Loucy (cell line): ENCODE measurements at regions not wholly inside any gene's neighbourhood (a gene's known extent, or its start where the extent isn't known, plus 50 kb on each side); places are given as distances from the start of the nearest gene placed in this dataset.

Experiments
- H2AFZ ChIP-seq: fragments of 200-600 bp; sonication (generic); 2 replicates; pipeline ENCODE4 v1.6.0; 2016; ENCODE audit warnings: antibody characterized with exemption, mild to moderate bottlenecking, low read length, moderate library complexity
- H3F3A ChIP-seq: fragments of 200-600 bp; 2 replicates; pipeline ENCODE4 v1.6.0; 2016; ENCODE audit warnings: antibody characterized with exemption, low read depth, mild to moderate bottlenecking
- H3K27me3 ChIP-seq: fragments of 200-600 bp; sonication (generic); 2 replicates; pipeline ENCODE4 v1.6.1; 2014; ENCODE audit warnings: low read length, mild to moderate bottlenecking; ENCODE audit not compliant: insufficient read depth, poor library complexity, severe bottlenecking
- H3K36me3 ChIP-seq: fragments of 200-600 bp; sonication (generic); 2 replicates; pipeline ENCODE4 v1.6.1; 2016; ENCODE audit warnings: low read length; ENCODE audit not compliant: insufficient read depth
- H3K4me1 ChIP-seq: fragments of 200-600 bp; sonication (generic); 2 replicates; pipeline ENCODE4 v1.5.1; 2014; ENCODE audit warnings: low read length, mild to moderate bottlenecking; ENCODE audit not compliant: insufficient read depth, poor library complexity, severe bottlenecking
- H3K4me2 ChIP-seq: fragments of 200-600 bp; sonication (generic); 2 replicates; pipeline ENCODE4 v1.6.0; 2014; ENCODE audit warnings: antibody characterized with exemption, low read length, low read depth, mild to moderate bottlenecking; ENCODE audit not compliant: poor library complexity, severe bottlenecking
- H3K4me3 ChIP-seq: fragments of 200-600 bp; sonication (generic); 2 replicates; pipeline ENCODE4 v1.5.1; 2014; ENCODE audit warnings: low read length, mild to moderate bottlenecking, mixed read lengths; ENCODE audit not compliant: poor library complexity, severe bottlenecking
- H3K79me2 ChIP-seq: fragments of 200-600 bp; sonication (generic); 2 replicates; pipeline ENCODE4 v1.6.1; 2014; ENCODE audit warnings: low read length; ENCODE audit not compliant: insufficient read depth
- H3K9ac ChIP-seq: fragments of 200-600 bp; sonication (generic); 2 replicates; pipeline ENCODE4 v1.6.0; 2014; ENCODE audit warnings: mild to moderate bottlenecking, low read depth, low read length, moderate library complexity; ENCODE audit not compliant: poor library complexity, severe bottlenecking
- H3K9me2 ChIP-seq: fragments of 200-600 bp; sonication (generic); replicated peaks from 2 replicates; pipeline ENCODE4 v1.6.1; 2016; ENCODE audit warnings: low read depth, low read length, mixed read lengths
- H3K9me3 ChIP-seq: fragments of 200-600 bp; sonication (generic); 2 replicates; pipeline ENCODE4 v1.6.1; 2014; ENCODE audit warnings: mild to moderate bottlenecking, antibody characterized with exemption, low read length, low read depth; ENCODE audit not compliant: insufficient read depth
- H4K20me1 ChIP-seq: fragments of 200-600 bp; sonication (generic); 2 replicates; pipeline ENCODE4 v1.6.0; 2014; ENCODE audit warnings: antibody characterized with exemption, low read length, mild to moderate bottlenecking; ENCODE audit not compliant: insufficient read depth, poor library complexity, severe bottlenecking
- CTCF ChIP-seq: fragments of 200-600 bp; sonication (generic); conservative IDR thresholded peaks from 2 replicates; pipeline ENCODE4 v1.5.1; 2014; ENCODE audit warnings: mild to moderate bottlenecking, antibody characterized with exemption, low read length
- EZH2phosphoT487 ChIP-seq: fragments of 200-600 bp; IDR thresholded peaks from 2 replicates; pipeline ENCODE4 v1.6.1; 2018; ENCODE audit warnings: antibody characterized with exemption, mild to moderate bottlenecking, moderate library complexity, borderline replicate concordance

GRCh38 chr21:16046656-16047330, 317.0 kb downstream of the USP25 start:
- Histone ChIP-seq H3K9me3 (no peaks in the 10 kb centered on the region), H2AFZ (no peak overlapping the region), H3K79me2 (no peaks in the 10 kb centered on the region), H3K4me3 (no peak overlapping the region), H3K9ac (no peak overlapping the region), H3K4me2 (no peak overlapping the region), H3K4me1 (no peaks in the 10 kb centered on the region), H3F3A (no peaks in the 10 kb centered on the region), H4K20me1 (no peaks in the 10 kb centered on the region), H3K36me3 (no peaks in the 10 kb centered on the region), H3K27me3 (no peaks in the 10 kb centered on the region), H3K9me2 (no peaks in the 10 kb centered on the region)
- TF ChIP-seq EZH2phosphoT487 (no peak), CTCF (no peak)

- Histone ChIP-seq H3K9me3 (no peaks in the 10 kb centered on the region), H4K20me1 (no peaks in the 10 kb centered on the region), H3K79me2 (no peaks in the 10 kb centered on the region), H3K27me3 (no peaks in the 10 kb centered on the region), H3K4me1 (no peaks in the 10 kb centered on the region), H3K9ac (no peak overlapping the region), H3F3A (no peaks in the 10 kb centered on the region), H3K4me2 (no peak overlapping the region), H3K9me2 (no peaks in the 10 kb centered on the region), H3K36me3 (no peaks in the 10 kb centered on the region), H3K4me3 (no peak overlapping the region), H2AFZ (no peak overlapping the region)
- TF ChIP-seq EZH2phosphoT487, result no peak
- TF ChIP-seq CTCF, result no peak
These were observed 318.1 kb downstream of the USP25 start for GRCh38 chr21:16047904-16048303.

- Histone ChIP-seq H3K4me3 (no peak overlapping the region), H3K4me2 (no peak overlapping the region), H3K27me3 (no peaks in the 10 kb centered on the region), H3K9ac (no peak overlapping the region), H3K9me3 (no peaks in the 10 kb centered on the region), H4K20me1 (no peaks in the 10 kb centered on the region), H3K9me2 (no peaks in the 10 kb centered on the region), H3K79me2 (no peaks in the 10 kb centered on the region), H2AFZ (no peak overlapping the region), H3K36me3 (no peaks in the 10 kb centered on the region), H3F3A (no peaks in the 10 kb centered on the region), H3K4me1 (no peaks in the 10 kb centered on the region)
- TF ChIP-seq EZH2phosphoT487 (no peak), CTCF (no peak)
These were observed 325.2 kb downstream of the USP25 start for GRCh38 chr21:16055014-16055413.
